Upper lobe of right lung (tissue), 1 donor: ENCODE measurements at regions not wholly inside any gene's neighbourhood (a gene's known extent, or its start where the extent isn't known, plus 50 kb on each side); places are given as distances from the start of the nearest gene placed in this dataset.
"Not testable (repeated sequence)": the region's sequence is repeated elsewhere in the genome, so short reads cannot be mapped to it uniquely, and the experiment has no call there.

Source experiments
- ATAC-seq: fragments of 200-7000 bp; cut with Tn5 transposase; one replicate; pipeline ENCODE4 v1.9.1; 2020; ENCODE audit warnings: mild to moderate bottlenecking, moderate library complexity
- DNase-seq: peaks from one replicate; pipeline ENCODE4 v3.0.0-alpha.2; 2020
- H3K27ac ChIP-seq: fragments of 200-600 bp; one replicate; pipeline ENCODE4 v1.8.0; 2022
- H3K27me3 ChIP-seq: fragments of 200-600 bp; one replicate; pipeline ENCODE4 v1.8.0; 2022; ENCODE audit warnings: mild to moderate bottlenecking
- H3K36me3 ChIP-seq: fragments of 200-600 bp; one replicate; pipeline ENCODE4 v1.8.0; 2022
- H3K4me1 ChIP-seq: fragments of 200-600 bp; one replicate; pipeline ENCODE4 v1.8.0; 2022
- H3K4me3 ChIP-seq: fragments of 200-600 bp; one replicate; pipeline ENCODE4 v1.8.0; 2022; ENCODE audit warnings: mild to moderate bottlenecking
- H3K9me3 ChIP-seq: fragments of 200-600 bp; one replicate; pipeline ENCODE4 v1.8.0; 2022
- intact Hi-C: fragments of 100-400 bp; cut with DNase I; formaldehyde crosslinking; loops from one replicate; pipeline ENCODE4 v1.11.0; 2022
- TF ChIP-seq, protein P1 (sequence below): fragments of 200-600 bp; IDR thresholded peaks from one replicate; pipeline ENCODE4 v1.8.0; 2022; ENCODE audit warnings: antibody characterized with exemption
- donor health status: DM: no; HTN: yes; CAD: no; lungs with severe emphysema.

DNA sequence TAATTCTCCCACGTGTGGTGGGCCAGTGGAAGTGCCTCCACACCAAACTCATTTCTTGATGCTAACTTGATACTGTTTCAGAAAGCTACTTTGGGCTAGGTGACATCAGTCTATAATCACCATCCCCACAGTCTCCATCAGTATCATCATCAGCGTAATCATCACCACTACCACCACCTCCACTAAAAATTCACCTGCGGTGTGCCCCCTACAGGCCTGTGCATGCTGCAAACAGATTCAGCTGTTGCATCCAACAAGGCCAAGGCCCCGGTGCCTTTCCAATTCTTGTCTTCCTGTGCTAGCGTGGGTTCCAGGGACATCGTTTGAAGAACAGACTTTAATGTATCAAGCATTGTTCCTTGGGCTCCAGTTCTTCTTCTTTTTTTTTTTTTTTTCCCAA is 201.3 kb upstream of the EXOC2 start:
- Histone ChIP-seq H3K4me3 (no peak overlapping the region), H3K27me3 (no peaks in the 10 kb centered on the region), H3K36me3 (no peaks in the 10 kb centered on the region), H3K9me3 (no peaks in the 10 kb centered on the region), H3K4me1 (no peaks in the 10 kb centered on the region), H3K27ac (no peak overlapping the region)
- intact Hi-C loops, result no loop called here
- TF ChIP-seq, protein P1, sequence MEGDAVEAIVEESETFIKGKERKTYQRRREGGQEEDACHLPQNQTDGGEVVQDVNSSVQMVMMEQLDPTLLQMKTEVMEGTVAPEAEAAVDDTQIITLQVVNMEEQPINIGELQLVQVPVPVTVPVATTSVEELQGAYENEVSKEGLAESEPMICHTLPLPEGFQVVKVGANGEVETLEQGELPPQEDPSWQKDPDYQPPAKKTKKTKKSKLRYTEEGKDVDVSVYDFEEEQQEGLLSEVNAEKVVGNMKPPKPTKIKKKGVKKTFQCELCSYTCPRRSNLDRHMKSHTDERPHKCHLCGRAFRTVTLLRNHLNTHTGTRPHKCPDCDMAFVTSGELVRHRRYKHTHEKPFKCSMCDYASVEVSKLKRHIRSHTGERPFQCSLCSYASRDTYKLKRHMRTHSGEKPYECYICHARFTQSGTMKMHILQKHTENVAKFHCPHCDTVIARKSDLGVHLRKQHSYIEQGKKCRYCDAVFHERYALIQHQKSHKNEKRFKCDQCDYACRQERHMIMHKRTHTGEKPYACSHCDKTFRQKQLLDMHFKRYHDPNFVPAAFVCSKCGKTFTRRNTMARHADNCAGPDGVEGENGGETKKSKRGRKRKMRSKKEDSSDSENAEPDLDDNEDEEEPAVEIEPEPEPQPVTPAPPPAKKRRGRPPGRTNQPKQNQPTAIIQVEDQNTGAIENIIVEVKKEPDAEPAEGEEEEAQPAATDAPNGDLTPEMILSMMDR, result peak; percentile 17
- ATAC-seq, result no peak
- DNase-seq, result no peak

DNA sequence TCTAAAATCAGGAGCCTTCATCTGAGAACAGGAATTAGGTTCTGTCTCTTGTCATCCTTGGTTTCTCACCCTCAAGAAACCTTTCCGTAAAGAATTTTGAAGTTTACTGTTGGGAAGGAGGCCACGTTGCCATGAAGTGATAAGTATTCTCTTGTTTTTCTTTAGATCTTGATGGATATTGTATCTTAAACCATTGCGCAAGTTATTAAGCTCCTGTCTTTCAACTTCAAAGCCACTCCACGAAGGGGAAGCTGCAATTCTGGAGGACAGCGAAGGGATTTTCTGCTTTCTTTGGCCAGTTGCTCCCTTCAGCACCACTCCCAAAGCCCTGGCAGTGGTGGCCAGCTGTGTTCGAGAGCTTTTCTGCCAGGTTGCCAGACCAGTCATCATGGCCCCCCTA is 198.1 kb upstream of the EXOC2 start:
- intact Hi-C loops, result no loop called here
- H3K4me3 ChIP-seq, result no peak overlapping the region
- TF ChIP-seq, protein P1, result no peak
- H3K27me3 ChIP-seq, result no peaks in the 10 kb centered on the region
- no peak for DNase-seq
- no peaks in the 10 kb centered on the region for H3K4me1 ChIP-seq
- no peaks in the 10 kb centered on the region for H3K9me3 ChIP-seq
- H3K27ac ChIP-seq, result no peak overlapping the region
- no peaks in the 10 kb centered on the region for H3K36me3 ChIP-seq
- no peak for ATAC-seq

DNA sequence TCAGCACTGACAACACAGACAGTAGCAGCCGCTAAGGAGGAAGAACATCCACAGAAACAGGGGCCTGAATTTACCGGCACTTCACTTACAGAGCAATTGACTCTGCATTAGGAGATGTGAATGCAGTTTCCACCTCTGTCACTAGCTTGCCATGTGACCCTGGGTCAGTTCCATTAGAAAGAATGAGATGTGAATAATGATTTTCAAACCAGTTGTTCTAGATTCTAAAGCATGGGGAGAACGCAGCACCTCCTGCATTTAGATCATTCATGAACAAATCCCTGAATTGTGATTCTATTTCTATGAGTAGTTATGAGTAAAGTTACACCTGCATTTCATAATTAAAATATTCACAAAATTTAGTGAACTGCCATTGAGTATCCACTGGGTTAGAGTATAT is 197.3 kb upstream of the EXOC2 start:
- DNase-seq (no peak), ATAC-seq (no peak)
- H3K27ac ChIP-seq, result no peak overlapping the region
- H3K4me3 ChIP-seq, result no peak overlapping the region
- intact Hi-C loops, result no loop called here
- no peaks in the 10 kb centered on the region for H3K9me3 ChIP-seq
- TF ChIP-seq, protein P1, result no peak
- H3K4me1 ChIP-seq, result no peaks in the 10 kb centered on the region
- H3K36me3 ChIP-seq, result no peaks in the 10 kb centered on the region
- no peaks in the 10 kb centered on the region for H3K27me3 ChIP-seq

DNA sequence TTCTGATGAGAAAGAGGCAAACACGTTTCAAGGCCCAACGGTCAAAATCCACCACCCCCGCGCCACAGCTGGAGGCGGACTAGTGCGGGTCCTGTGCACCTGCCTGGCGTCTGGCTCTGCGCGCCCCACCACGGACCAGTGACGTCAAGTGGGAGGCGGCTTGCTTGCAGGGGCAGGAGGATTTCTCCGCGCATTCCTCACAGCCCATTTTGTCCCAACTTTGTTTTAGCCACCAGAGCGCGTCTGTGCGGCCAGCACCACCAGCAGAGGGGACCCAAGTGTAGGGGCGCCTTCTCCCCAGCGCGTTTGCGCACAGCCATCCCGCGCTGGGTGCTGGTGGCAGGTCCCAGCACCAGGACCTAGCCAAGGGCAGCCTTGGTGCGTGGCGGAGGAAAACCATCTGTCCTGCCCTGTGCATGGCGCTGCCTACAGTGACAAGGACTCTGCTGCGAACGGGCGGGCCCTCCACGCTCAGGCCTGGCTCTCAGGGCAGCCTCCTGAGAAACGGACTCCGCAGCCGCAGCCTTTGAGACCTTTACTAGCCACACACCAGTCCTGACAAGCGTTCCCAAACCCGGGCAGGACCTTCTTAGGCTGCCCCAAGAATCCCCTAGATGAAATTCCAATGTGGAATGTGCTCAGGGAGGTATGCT is 194.8 kb upstream of the EXOC2 start:
- Histone ChIP-seq H3K27me3 (no peaks in the 10 kb centered on the region), H3K4me3 (no peak overlapping the region), H3K27ac (no peak overlapping the region), H3K9me3 (no peaks in the 10 kb centered on the region), H3K4me1 (no peaks in the 10 kb centered on the region), H3K36me3 (no peaks in the 10 kb centered on the region)
- intact Hi-C loops, result no loop called here
- ATAC-seq (no peak), DNase-seq (no peak)
- TF ChIP-seq, protein P1, result no peak

DNA sequence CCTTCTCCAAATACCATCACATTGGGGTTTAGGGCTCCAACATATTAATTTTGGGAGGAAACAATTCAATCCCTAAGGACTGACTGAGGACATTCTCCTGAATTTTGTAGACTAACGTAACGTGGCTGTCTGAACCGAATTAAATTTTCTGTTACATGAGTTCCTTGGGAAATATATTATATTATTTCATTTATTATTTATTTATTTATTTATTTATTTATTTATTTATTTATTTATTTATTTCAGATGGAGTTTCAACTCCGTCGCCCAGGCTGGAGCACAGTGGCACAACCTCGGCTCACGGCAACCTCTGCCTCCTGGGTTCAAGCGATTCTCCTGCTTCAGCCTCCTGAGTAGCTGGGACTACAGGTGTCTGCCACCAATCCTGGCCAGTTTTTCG is 193.2 kb upstream of the EXOC2 start:
- H3K27me3 ChIP-seq, DNase-seq, H3K4me3 ChIP-seq, H3K36me3 ChIP-seq, intact Hi-C loops, H3K4me1 ChIP-seq, H3K27ac ChIP-seq, ATAC-seq, H3K9me3 ChIP-seq: not testable (repeated sequence)

DNA sequence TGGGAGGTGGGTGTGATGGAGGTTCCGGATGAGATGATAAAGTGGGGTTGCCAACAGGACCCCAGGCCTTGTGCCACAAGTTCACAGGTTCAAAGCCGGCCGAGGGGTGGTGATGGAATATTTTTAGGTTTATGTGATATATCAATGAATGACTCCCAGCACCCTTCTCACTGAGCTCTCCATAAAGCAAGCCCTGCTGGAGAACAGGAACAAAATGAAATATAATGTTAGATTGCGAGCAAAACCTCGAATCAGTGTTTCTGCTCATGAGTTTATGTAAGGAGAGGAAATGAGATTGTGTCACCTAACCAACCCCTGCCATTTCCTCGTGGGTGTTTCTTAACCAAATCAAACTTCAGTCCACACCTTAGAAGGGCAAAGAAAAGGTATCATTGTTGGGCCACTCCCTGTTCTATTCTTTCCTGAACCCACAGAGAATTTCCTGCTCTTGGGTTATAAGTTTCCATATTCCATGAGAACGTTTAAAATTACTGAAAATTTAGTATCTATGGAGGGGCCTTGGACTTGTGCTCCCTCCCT is 192.2 kb upstream of the EXOC2 start:
- DNase-seq (no peak), ATAC-seq (no peak)

More for the DNA sequence above, 192.2 kb upstream of the EXOC2 start:
- no peak overlapping the region for H3K27ac ChIP-seq
- no peaks in the 10 kb centered on the region for H3K27me3 ChIP-seq
- no peak overlapping the region for H3K4me3 ChIP-seq
- intact Hi-C loops, result no loop called here
- no peaks in the 10 kb centered on the region for H3K4me1 ChIP-seq
- no peaks in the 10 kb centered on the region for H3K9me3 ChIP-seq
- TF ChIP-seq, protein P1, result no peak
- H3K36me3 ChIP-seq, result no peaks in the 10 kb centered on the region
